ENCODE measurements at regions not wholly inside any gene's neighbourhood (a gene's known extent, or its start where the extent isn't known, plus 50 kb on each side); places are given as distances from the start of the nearest gene placed in this dataset.
"Not testable (repeated sequence)": the region's sequence is repeated elsewhere in the genome, so short reads cannot be mapped to it uniquely, and the experiment has no call there.

DNA sequence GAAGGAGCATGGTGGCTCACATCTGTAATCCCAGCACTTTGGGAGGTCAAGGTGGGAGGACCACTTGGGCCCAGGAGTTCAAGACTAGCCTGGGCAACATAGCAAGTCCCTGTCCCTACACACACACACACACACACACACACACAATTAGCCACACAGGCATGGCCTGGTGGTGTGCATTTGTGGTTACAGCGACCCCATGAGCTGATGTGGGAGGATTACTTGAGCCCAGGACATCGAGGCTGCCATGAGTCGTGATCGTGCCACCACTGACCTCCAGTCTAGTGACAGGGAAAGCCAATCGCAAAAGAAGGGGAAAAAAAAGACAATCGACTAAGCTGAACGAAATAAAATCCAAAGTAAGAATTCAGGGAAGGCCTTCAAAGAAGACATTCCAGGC is 67.9 kb downstream of the TBX3 start:
- no peak for DNase-seq

DNA sequence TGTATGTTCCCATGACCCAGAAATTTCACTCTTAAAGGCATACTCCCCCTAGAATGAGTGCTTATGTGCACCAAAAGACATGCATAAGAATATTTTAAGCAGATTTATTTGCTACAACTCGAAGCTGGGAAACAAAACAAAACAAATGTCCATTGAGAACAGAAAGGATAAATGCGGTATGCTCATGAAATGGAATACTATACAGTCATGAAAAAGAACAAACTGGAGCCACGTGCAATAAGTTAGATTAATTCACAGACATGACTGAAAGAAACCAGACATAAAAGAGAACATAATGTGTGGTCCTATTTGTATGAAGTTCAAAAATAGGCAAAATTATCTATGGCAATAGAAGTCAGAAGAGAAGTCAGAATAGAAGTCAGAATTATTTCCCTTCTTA is 69.9 kb downstream of the TBX3 start:
- DNase-seq: no peak

DNA sequence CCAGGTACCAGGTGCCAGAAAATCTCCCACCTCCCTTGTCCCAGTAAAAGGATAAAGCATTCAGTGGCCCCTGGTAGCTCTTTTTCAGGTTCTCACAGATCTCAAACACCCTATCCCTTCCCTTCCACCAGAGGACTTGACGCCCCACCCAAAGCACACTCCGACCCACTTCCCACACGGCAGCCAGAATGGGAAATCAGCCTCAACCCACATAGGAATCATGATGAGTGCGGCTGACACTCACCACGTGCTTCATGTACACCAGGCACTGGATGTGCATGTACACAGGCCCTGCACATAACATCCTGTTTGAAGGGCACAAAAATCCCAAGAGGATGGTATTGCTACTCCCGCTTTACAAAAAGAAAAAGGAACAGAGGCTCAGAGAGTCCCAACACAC is 71.9 kb downstream of the TBX3 start:
- no peak for DNase-seq

DNA sequence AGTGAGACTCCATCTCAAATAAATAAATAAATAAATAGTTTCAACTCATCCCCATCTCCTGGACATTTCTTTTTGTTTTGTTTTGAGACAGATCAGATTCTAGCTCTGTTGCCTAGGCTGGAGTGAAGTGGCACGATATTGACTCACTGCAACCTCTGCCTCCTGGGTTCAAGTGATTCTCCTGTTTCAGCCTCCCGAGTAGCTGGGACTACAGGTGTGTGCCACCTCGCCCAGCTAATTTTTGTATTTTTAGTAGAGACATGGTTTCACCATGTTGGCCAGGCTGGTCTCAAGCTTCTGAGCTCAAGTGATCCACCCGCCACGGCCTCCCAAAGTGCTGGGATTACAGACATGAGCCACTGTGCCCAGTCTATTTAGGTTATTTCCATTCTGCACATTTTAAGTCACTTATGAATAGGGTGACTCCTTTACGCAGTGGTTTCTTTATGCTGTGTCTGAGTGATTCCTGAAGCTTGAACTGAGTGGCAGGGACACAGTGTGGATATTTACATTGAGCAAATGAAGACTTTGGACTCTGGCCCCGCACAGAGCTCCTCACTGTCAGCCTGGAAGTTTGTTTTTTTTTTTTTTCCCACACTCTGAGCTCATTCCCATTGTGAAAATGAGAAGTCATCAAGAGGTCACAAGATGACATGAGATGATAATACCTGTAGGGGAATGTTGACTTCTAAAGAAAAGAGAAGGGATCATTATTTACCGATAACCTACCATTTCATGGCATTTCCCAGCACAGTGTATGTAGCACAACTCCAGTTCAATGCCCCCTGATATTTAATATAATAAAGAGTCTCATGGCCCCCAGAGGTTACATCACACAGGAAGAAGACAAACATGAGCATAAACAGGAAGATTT is 72.6 kb downstream of the TBX3 start:
- no peak for DNase-seq

DNA sequence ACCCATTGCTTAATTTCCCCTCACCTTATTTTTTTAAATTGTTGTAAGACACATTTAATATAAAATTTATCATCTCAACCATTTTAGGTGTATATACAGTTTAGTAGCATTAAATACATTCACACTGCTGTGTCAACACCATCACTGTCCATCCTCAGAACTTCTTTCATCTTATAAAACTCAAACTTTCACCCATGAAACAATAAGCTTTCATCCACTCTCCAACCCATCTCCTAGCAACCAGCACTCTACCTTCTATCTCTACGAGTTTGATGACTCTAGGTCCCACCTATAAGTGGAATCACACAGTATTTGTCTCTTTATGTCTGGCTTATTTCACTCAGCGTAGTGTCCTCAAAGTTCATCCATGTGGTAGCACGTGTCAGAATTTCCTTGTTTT is 75.5 kb downstream of the TBX3 start:
- DNase-seq: no peak

DNA sequence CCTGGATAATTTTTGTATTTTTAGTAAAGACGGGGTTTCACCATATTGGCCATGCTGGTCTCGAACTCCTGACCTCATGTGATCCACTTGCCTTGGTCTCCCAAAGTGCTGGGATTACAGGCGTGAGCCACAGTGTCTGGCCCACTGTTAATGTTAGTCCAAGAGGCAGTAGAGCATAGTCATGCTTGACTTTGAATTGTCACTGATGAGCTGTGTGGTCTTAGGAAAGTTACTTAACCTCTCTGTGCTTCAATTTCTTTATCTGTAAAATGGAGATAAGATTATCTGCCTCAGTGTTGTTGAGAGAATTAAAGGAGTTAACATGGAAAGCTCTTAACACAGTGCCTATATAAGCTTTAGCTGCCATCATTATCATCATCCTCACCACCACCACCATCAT is 78.1 kb downstream of the TBX3 start:
- DNase-seq: no peak

DNA sequence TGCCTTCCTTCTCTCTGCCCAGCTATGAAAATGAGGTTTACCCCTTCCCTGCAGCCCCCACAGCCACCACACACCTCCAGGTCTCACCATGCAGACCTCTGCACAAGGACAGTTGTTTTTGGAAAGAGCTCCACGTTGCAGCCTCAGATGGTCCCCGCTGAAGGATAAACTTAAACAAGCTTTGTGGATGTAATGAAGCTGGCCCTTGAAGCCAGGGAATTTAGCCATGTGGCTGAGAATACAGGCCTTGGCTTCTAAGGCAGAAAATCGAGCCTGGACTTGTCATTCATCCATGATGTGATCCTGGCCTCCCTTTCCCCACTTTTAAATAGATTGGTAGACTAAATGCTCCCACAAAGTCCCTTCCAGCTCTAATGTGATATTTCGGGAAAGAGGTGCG is 79.4 kb downstream of the TBX3 start:
- DNase-seq: no peak

DNA sequence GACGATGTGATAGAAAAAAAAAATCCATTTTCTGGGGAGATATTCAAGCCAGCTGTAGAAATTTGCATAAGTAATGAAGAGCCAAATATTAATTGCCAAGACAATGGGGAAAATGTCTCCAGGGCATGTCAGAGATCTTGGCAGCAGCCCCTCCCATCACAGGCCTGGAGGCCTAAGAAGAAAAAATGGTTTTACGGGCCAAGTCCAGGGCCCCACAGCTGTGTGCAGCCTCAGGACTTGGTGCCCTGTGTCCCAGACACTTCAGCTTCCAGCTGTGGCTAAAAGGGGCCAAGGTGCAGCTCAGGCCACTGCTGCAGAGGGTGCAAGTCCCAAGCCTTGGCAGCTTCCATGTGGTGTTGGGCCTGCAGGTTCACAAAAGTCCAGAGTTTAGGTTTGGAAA is 83.4 kb downstream of the TBX3 start:
- DNase-seq: not testable (repeated sequence)

DNA sequence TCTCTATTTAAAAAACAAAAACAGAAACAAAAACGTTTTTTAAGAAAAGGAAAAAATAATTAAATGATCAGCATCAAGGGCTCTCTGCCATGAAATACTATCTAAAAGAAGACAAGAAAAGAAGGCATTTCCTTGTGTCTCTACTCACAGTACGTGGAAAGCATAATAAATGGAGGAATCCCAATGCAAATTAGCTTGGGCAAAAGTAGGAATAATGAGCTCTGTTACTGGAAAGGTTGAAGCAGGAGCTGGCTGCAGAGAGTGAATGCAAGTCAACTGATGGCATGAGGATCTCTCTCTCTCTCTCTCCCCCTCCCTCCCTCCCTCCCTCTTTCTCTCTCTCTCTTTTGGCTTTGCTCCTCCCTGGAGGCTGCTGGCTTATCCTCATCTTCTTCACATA is 85.9 kb downstream of the TBX3 start:
- no peak for DNase-seq

DNA sequence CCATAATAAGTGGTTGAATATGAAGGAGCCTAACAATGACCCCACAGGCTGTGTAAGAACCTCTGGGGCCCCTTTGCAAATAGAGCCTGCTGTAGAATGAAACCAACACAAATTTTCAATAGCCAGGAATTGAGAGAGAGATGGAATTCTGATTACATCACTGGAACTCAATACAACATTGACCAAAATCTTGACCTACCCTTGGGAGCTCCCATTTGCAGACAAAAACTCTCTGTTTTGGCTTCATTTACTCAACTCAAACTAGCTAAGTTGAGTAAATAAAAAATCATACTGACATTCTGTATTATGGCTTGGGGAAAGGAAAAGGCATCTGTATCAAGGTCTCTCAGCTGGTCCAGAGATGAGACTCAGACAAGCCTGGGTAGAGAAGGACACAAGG is 91.0 kb downstream of the TBX3 start:
- DNase-seq: no peak

DNA sequence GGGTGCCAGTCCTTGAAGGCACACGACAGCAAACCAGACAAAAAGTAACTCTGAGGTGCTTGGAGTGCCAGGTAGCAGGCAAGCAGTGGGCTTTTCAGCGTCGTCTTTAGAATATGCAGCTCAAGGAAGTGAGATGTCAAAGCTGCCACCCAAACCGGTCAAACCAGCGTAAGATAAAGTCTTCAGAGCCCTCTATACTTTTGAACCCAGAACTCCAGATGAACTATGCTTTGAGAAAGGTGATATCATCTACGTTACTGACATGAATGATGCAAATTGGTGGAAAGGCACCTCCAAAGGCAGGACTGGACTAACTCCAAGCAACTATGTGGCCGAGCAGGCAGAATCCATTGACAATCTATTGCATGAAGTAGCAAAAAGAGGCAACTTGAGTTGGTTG is 95.9 kb downstream of the TBX3 start:
- DNase-seq: no peak

DNA sequence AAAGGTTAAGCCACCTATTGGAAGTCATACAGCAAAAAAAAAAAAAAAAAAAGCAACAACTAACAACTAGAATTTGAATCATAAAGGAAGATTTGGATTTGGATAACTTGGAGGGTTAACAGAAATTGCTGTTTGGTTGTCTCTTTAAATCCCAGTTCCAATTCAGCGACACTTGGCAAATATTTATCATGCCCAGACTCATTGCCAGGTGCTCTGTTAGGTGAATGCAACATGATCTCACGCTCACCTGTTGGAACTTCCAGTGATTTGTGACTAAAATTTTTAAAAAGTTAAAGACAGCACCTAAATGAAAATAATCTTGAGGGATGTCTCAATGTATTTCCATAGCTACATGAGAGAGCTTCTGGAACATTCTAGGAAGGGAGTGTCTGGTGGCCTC is 103.7 kb downstream of the TBX3 start:
- no peak for DNase-seq

DNA sequence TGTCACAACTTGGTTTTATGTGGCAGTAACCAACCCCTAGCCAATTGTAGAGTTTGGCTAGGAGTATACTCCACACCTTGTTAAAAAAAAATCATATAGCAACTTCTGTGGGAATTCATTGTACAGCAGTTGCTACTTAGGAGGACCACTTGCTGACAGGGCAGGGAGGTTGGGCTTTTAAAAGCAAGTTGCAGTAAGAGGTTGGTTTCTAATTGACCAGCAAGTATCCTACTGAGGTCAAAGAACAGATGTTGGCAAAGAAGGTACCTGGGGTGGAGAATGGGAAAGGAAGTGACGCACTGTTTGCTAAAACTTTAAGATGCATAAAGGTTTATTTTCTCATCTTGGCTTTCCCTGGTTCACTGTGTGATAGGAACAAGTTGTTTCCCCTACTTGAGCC is 104.6 kb downstream of the TBX3 start:
- DNase-seq: no peak

DNA sequence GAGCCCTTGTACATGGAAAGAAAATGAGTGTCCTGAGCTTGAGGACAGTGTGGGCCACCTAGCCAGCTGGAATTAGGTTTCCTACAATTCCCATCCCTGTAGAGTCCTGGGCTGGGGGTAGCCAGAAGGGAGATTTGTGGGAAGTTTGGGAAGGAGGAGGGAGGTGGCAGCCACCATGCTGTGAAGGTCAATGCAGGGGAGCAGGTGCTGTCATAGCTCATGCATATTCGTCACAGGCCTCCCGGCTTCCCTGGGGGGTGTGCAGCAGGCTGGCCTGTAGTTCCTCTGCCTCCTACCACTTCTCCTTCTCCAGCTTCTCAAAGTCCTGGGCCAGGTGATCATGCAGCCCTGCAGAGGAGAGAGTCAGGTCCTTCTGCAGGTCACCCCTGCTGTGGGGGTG is 121.3 kb downstream of the TBX3 start:
- DNase-seq: no peak

DNA sequence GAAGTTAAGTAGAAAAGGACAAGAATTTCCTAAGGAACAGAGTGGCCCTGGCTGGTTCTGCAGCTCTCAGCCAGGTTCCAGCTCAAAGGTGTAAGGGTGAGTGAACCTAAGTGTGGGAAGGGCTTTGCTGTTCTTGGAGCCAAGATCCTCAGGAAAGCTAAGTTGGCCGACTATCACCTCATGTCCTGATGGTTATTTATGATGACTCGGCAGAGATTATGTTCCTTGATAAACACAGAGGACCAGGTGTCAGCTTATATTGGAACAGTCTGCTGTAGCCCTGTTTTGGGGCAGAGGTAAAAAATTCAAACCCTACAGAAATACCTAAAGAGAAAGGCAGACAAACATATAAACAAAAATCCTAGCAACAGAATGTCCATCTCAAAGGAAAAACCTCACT is 128.5 kb downstream of the TBX3 start:
- DNase-seq: no peak

DNA sequence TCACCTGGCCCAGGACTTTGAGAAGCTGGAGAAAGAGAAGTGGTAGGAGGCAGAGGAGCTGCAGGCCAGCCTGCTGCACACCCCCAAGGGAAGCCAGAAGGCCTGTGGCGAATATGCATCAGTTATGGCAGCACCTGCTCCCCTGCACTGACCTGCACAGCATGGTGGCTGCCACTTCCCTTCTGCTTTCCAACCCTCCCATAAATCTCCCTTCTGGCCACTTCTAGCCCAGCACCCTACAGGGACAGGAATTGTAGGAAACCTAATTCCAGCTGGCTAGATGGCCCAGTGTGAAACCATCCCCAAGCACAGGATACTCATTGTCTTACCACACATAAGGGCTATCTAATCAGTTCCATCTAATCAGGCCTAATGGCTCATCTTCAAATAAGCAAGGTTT is 136.3 kb downstream of the TBX3 start:
- DNase-seq: no peak

DNA sequence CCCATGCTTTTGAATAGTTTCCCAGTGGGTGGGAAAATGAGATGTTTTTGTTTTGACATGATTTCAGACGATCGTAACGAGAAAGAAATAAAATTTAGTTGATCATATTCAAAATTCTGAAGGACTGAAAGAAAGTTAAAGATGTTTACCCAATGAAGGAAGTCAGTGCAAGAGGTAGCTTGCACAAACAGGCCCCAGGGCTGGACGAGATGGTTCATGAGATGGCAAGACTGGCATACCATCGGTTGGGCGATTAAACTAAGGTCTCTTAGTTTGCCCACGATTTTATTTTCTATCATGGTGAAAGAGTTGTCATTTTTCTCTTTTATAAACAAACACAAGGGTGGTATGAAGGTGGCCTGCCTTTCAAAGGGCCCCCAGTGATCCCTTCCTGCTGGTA is 124.5 kb upstream of the TBX5 start:
- DNase-seq: no peak

DNA sequence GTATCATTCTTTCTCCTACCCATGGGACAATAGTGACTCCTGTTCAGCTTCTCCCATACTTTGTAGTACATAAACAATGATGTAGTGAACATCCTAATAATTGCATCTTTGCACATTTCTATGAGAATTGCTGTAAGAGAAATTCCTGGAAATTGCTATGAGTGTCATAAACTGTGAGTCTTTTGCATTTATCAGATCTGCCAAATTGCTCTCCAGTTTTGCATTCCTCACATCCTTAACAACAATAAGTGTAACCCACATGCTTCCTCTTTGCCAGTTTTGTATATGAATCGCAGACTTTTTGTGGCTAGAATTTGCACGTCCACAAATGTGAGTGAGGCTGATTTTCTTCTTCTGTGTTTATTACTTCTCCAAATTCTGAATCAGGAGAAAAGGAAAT is 124.0 kb upstream of the TBX5 start:
- DNase-seq: no peak

DNA sequence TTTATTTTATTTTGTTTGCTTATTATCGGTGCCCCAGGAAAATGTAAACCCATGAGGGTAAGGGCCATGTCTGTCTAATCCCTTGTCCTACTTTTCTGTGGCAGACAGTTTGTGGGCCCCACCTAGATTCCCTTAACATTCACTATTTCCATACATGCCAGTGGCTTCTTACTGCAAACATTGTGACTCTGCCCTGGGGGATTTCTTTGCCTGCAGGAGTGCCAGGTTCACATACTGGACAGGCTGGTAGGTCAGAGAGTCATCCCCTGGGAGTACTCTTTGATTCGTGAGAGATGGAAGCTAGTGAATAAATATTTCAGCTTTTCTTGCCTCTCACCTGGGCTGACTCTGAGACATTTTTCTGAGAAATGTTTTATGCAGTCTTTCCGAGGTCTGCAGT is 122.8 kb upstream of the TBX5 start:
- DNase-seq: no peak

DNA sequence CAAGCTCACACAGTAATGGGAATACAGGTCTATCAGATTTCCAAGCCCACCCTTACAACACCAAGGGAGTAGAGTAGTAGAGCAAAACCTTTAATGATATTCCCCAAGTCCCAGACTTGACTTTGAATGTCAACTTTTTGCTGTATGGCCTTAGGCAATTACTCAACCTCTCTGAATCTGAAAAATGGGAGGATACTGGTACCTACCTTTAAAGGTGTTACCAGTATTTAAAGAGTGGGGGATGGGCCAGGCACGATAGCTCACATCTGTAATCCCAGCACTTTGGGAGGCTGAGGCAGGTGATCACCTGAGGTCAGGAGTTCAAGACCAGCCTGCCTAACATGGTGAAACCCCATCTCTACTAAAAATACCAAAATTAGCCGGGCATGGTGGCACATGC is 115.2 kb upstream of the TBX5 start:
- DNase-seq: not testable (repeated sequence)

DNA sequence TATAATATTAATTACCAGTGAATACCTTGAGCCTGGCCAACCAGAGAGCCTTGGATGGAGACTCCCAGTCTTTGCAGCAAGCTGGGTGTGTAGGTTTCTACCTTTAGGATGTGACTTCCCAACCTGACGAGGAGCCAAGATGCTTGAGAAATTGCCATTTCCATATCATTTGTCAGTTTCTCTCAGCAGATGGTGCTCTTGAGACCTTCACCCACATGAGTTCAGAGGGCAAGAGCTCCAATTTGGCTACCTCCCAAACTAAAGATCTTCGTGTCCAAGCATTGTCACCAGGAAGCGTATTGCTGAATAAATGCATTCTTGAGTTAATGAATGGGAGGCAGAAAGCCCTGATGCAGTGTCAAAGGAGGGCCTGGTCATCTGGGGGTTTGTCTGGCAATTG is 106.4 kb upstream of the TBX5 start:
- no peak for DNase-seq

DNA sequence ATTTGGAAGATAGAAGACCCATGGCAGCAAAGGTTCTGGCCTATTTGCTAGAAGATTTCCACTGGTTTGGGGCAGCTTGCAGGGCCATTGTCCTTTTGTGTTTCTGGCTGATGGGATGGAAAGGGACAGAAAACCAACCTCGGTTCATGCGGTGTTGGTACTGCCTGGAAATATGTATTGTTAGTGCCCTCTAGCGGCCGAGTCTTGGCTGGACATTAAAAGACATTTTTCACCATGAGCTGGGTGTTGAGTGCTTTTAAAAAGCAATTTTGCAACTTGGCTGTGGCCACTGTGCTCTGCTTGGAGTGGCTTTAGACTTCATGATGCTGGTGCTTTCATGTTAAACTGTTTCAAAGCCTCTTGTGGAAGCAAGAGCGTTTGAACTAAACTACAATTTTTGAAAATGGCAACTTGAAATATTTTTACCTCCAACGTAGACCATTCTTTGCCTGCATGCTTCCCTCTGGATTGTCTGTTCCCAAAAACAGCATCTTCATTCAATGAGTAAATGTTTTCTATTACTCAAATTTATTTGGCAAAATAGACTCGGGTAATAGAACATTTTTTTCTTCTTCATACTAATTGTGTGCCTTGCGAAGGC is 102.7 kb upstream of the TBX5 start:
- peak; percentile 8 for DNase-seq

DNA sequence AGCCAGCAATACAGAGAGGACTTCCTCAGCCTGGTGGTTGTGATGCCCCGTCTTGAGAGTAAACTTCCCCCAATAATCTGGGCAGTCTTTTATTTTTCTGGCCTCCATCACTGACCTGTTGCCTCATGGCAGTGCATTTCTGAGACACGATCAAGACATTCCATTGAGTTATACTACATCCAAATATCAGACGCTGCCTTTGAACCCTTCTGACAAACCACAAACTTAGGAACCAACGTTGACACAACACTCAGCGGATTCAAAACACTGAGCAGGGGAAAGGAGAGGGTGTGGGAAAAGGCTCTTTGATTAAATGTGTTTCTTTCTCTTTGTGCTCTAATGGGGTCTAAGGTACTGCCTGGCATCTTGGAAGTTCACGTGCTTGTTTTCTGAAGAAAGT is 100.7 kb upstream of the TBX5 start:
- no peak for DNase-seq

DNA sequence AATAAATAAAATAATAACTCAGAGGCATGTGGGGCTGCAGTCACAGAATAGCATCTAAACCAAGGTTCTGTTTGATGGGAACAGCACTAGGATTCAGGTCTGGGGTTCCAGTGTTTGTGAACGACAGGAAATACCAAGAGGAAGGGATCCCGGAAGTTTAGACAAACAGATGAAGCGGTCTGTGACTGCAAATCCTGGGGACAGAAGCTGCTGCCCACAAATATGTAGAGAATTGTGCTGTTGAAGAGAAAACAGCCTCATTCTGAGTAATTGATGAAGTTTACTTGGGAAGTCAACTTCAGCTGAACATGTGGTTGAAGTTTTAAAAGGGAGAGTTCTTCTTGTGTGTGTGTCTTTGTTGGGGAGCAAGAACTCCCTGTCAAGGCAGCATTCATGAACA is 98.4 kb upstream of the TBX5 start:
- DNase-seq: no peak

DNA sequence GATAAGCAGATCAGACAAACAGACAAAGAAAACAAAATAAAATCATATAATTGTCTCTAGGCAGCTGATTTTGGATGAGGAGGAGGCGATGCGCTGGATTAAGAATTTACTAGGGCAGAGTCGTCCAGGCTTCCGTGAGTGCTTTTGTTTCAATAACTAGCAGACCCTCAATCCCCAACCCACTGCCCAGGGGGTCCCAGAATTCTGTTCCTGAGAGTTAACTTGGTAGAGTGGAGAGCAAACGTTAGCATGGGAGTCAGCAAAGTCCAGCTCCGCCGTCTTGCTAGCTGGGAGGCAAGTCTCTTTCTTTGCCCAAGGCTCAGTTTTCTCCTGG is 95.5 kb upstream of the TBX5 start:
- no peak for DNase-seq

Measured in NCI-H1694 (cell line).